ENCODE measurements at regions not wholly inside any gene's neighbourhood (a gene's known extent, or its start where the extent isn't known, plus 50 kb on each side); places are given as distances from the start of the nearest gene placed in this dataset.
A peak's percentile ranks its signal among the peaks of the same experiment; 100 is the strongest.

GRCh38 chr2:59353306-59353921 lies 1112.3 kb upstream of the FANCL start:
- no peak for DNase-seq

DNA sequence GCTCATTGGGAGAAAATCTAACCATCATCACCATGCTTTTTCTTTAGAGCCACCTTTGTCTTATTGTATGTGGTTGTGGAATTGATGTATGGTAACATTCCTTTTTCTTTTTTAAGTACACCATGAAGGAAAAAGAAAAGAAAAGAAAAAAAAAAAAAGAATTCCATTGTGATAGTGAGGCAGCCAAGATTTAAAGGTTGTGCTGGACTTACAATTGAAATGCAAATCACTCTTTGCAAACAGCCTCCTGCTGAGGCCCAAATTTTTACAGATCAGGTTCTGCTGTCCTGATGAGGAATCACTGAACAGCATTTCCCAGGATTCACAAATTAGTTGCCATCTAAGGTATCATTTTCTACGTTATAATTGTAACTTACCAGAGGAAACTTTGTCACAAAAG lies 1101.0 kb upstream of the FANCL start:
- DNase-seq, result no peak

GRCh38 chr2:59339837-59340207 lies 1098.7 kb upstream of the FANCL start:
- DNase-seq, result no peak

DNA sequence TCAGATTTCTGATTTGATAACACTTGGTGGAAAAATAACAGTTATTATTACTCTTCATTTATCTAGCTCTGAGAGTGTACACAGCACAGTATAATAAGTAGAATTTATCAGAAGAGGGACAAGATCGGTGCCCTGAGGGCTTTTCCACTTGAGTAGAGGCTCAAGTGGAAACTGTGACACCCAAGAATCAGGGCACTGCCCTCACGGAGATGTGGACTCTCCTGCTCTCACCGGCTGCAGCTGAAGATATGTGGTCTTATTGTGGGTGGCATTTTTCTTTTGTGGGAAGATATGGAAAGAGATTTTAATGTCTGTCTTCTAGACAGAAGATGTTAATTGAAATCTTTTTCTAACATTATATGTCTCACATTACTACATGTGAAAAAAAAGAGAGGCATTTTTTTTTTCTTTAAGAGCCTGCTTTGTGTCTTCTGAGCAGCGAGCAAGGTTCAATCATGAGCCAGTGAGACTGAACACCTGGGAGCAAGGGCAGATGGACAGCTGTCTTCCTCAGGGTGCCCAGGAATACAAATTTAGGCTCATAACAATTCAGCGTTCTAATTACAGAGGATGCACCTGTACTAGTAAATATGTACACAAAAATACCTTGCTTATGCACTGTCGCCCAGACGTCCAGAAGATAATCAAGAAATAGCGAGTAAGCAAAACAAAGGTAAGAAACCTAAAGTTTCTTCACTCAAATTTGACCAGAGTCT lies 1098.2 kb upstream of the FANCL start:
- no peak for DNase-seq

- no peak for DNase-seq
Measured at GRCh38 chr2:59333007-59333406, 1091.9 kb upstream of the FANCL start.

- peak; percentile 12 for DNase-seq
Measured at GRCh38 chr2:59326581-59327365, 1085.6 kb upstream of the FANCL start.

- no peak for DNase-seq
Measured at GRCh38 chr2:59322870-59323269, 1081.7 kb upstream of the FANCL start.

GRCh38 chr2:59322005-59322404 lies 1080.9 kb upstream of the FANCL start:
- no peak for DNase-seq

- DNase-seq, result no peak
Measured at GRCh38 chr2:59314031-59314766, 1073.1 kb upstream of the FANCL start.

DNA sequence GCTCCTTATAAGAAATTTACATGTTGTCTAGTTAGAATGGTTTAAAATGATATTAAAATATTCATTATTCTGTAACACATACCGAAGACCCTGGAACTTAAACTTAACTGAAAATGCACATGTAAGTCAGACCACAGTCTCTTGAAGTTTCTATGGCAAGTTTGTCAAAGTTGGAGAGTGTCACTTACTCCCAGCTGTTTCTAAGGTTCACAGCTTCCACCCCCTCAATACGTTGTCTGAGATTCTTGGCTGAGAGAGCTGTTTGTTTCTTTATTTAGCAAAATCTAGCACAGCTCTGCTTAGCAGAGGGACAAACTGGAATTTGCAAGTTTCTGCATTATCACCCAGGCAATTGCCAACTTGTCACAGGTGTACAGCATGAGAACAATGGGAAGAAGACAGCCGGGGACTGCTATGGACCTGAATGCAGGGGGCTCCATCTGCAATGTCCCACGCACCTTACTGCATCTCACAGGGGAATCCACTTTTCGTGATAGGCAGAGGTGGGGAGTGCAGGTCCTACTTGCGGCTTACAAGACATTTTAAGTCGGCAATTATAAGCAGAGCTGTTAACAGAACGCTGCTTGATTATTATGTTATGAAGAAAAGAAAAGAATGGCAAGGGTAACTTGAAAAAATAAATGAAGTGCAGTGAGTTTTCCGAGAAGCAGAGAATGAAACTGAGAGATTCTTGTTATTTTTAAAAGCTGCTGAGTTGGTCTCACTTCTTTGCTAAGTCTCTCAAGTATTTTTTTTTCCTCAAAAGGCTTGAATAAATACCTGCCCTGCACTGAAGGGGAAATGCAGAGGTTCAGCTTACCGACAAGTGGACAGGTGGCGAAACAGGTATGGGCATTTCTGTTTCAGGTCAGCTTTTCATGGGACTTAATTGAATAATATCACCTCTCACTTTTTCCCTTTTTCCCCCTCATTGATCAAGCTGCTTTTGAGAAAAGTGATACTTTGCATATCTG lies 1072.1 kb upstream of the FANCL start:
- DNase-seq, result no peak

DNA sequence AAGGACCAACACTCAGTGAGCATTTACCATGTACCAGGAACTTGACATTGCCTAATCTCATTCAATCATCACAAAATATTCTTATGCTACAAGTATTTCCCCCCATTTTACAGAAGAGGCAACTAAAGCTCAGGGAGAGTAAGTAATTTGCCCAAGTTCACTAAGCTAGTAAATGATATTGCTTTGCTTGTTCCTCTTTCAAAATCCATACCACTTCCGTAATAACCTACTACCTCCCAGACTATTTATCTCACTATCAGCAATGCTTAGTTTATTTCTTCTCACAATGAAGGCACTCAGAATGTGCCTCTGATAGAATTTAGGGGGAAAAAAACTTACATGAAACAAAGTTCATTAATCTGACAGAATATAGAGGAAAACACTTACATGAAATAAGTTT lies 1070.9 kb upstream of the FANCL start:
- DNase-seq, result no peak

- DNase-seq, result no peak
Measured at GRCh38 chr2:59308108-59308507, 1067.0 kb upstream of the FANCL start.

GRCh38 chr2:59307196-59307595 lies 1066.1 kb upstream of the FANCL start:
- DNase-seq, result no peak

- no peak for DNase-seq
Measured at GRCh38 chr2:59303272-59303671, 1062.1 kb upstream of the FANCL start.

DNA sequence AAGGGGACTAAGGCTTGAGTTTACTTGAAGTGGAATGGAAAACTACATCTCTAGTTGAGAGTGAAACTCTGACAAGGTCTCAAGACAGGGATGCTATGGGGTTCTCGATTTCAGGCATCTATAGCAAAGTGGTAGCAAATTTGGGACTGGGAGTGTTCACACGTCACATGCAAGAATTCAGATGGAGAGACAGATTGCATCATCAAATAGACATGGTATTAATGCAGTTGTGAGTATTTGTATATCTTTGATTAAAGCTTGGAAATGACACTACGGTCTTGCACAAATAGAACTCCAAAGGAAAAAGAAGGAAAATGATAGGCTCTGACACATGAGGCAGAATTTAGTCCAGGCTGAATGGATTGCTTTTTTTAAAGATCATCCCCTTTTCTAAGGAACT lies 1061.6 kb upstream of the FANCL start:
- no peak for DNase-seq

DNA sequence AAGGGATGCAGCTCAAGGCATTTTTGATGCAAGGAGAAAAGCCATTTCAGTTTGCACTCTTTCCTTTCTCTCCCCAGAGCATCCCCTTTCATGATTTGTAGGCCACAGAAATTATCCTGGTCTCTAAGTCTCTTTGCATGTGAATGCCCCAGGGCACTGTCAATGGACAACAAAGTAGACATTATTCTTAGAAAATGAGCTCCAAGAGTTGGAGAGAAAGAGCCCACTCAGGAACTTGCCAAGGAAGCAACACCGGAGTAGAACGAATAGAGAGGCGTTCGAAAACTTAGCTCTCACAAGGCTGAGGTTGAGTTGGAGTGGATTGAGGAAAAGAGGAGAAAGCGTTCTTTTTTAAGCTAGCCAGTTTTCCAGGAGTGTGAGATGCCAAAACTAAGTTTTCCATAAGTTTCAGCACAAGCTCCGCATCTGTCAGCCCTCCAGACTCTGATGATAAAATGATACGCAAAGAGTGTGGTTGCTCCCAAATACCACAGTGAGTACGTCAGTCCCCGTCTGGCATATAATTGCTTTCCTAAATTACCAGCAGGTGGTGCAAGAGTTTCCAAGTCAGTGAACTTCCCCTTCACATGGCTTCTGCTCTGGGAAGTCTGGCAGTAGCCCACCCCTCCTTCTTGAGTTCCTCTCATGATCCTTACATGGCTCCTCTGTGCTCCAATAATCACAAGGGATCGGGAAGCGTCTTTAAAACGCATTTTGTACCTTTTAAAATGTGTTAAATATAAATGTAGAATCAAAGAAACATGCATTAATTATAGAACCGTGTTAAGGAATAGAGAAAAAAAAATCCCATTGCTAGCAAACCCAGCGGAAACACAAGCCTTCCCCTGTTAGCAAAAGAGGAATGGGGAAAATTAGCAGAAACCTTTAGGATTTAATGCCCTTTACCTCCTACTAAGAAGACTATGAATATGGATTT lies 1060.6 kb upstream of the FANCL start:
- no peak for DNase-seq

DNA sequence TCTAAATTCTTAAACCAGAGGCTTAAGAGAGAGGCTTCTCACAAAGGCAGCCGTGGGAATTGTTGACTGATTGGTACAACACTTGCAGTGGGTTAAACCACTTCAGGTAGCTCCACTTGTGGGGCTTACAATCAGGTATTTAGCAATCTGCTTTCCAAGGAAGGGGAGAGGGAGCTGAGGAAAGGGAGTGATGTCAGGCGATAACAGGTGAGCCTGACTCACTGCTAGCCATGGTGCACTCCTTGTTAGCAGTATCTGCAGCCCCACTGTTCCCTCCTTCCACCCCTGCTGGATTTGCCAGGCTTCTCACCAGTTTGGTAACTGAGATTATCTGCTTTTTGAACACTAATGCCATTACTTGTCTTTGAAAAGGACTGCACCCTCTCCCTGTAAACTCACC lies 1056.7 kb upstream of the FANCL start:
- no peak for DNase-seq

DNA sequence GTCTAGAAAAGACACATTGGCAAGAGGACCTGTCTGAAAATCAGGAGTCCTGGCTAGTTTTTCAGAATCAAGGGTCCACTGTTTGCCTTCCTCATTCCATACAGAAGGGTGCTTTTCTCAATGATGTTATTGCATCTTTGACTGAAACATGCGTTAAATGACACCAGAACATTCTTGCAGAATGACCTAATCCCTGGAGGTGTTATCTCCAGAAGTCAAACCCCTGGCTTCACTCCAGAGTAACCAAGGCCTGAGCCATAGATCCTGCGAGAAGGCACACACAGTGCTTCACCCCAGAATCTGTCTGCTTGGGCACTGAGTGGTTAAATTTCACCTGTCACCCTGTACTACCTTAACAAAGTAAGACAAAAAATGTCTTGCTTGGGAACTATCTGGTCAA lies 1055.2 kb upstream of the FANCL start:
- no peak for DNase-seq

DNA sequence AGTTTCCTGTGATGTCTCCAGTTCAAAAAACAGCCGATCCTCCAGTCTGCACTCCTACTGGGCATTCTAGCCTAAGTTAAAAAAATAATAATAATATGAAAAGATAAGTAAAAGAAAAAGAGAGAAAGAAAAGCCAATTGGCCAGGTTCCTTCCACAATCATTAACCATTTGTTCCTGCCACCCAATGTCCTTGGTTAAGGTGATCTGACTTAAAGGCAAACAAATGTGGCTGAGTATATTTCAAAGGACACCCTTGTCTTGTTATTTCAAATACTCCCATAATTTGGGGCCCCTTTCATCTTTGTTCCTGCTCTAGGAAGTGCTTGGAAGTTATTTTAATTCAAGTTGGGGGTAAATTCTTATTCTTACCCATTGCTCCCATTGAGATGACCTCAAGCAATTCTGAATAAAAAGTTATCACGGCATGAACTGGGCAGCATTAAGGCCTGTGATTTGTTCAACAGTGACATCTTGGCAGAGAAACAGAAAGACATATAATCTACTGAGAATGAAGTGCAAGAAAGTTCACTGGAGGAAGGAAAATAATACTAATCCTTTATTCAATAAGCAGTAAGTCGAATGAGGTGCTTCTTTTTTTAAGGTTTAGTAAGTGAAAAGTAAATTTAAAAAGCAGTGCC lies 1054.5 kb upstream of the FANCL start:
- no peak for DNase-seq

- DNase-seq, result no peak
Measured at GRCh38 chr2:59288771-59289170, 1047.6 kb upstream of the FANCL start.

Data from activated gamma-delta T cell treated with Interleukin-2 at 50 U/mL for 16 hours (primary cell).